GM21576 (cell line): ENCODE measurements at regions not wholly inside any gene's neighbourhood (a gene's known extent, or its start where the extent isn't known, plus 50 kb on each side); places are given as distances from the start of the nearest gene placed in this dataset.

Experiments
- ATAC-seq: cut with Tn5 transposase; IDR thresholded peaks from one replicate; pipeline ENCODE4 v1.9.1; 2021; ENCODE audit warnings: mild to moderate bottlenecking, moderate library complexity; ENCODE audit not compliant: unreplicated experiment

DNA sequence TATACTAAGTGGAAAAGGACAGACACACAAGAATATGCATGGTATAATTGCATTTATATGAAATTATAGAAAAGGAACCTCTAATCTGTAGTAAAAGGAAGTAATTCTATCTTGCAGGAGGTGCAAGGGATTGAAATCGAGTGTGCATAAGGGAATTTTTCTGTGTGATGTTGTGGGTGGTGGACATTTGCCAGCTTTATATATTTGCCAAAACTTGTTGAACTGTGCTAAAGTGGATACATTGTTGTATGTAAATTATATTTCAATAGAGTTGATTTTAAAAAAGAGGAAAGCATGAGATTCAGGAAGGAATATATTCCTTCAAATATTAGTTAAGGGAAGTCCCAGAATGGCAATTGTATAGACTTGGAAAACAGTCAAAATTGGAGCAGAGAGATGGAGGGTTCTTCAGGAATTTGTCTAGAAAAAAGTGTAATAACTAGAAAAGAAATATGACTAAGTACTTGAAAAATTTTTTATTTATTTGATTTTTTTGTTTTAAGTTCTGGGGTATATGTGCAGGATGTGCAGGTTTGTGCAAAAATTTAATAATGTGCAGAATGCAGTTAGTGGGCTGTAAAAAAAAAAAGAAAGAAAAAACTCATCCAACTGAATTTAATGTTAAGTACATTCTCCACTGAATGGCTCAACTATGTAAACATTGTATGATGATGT lies 96.1 kb downstream of the ARL4A start:
- no peak for ATAC-seq

DNA sequence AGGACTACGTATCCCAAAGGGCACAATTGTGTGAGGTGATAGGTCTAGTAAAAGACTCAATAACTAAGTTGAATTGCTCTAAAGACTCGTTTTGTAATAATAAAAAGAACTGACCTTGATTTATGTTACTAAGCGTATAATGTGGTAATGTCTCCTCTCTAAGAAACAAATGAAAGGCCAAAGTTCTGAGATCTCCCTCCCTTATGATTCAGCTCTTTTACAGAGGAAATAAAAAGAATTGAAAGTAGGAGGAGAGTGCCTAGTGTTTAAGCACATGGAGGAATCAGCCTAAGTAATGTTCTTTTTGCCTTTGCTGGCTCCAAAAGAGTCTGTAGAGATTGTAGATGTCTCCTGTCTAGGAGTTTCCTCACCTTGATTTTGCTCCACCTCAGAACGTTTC lies 98.0 kb downstream of the ARL4A start:
- no peak for ATAC-seq

DNA sequence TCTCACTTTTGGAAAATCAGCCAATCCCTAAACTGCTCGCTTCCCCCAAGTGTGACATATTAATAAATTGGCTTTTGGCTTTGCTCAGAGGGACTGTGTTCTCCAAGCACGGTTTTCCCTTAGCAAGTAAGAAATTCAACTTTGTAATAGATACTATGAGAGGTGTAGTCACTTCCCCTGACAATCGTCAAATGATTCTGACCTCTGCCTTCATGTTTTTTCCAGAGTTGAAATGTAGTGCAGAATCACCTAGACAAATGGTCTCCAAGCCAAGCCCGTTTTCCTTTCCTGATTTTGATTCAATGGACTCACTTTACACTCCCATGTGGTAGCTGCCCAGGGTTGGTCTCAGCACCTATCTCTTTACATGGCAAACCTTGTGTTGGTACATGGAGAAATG lies 99.1 kb downstream of the ARL4A start:
- no peak for ATAC-seq

DNA sequence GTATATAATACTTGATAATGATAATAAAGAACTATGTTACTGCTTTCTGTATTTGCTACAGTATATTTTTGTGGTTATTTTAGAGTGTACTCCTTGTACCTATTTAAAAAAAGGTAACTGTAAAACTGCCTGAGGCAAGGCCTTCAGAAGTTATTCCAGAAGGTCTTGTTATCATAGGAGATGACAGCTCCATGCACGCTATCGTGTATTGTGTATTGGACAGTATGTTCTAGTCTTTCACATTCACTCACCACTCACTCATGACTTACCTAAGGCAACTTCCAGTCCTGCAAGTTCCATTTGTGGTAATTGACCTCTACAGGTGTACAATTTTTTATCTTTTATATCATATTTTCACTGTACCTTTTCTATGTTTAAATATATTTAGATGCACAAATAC lies 100.7 kb downstream of the ARL4A start:
- no peak for ATAC-seq

DNA sequence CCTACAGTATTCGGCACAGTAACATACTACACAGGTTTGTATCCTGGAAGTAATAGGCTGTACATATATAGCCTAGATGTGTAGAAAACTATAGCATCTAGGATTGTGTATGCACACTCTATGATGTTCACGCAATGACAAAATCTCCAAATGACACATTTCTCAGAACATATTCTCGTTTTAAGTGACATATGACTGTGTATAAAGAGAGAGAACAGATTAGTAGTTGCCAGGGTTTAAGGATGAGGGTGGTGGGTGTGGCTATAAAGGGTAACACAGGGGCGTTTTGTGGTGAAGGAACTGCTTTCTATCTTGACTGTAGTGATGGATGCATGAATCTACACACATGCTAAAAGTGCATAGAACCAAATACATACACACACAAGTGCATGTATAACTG lies 101.2 kb downstream of the ARL4A start:
- ATAC-seq = no peak

DNA sequence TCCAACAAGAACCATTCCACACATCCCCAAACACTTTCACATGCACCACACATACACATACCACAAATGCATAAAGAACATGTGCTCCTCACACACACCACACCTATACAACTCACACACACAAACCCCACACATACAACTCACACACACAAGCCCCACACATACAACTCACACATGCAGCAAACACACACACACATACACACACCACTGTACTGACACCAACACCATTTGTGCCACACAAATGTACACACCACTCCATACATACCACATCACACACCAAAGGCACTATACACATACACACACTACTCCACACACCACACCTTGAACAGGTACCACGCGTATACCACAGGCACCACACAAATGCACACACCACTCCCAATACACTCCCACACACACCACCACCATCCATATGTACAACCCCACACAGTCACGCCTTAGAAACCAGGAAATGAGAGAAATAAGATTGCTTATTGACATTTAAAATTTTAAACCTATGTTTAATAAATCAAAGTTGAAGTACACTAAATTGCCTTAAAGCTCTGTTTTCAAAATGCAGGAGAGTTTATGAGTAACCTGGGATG lies 107.4 kb downstream of the ARL4A start:
- no peak for ATAC-seq

DNA sequence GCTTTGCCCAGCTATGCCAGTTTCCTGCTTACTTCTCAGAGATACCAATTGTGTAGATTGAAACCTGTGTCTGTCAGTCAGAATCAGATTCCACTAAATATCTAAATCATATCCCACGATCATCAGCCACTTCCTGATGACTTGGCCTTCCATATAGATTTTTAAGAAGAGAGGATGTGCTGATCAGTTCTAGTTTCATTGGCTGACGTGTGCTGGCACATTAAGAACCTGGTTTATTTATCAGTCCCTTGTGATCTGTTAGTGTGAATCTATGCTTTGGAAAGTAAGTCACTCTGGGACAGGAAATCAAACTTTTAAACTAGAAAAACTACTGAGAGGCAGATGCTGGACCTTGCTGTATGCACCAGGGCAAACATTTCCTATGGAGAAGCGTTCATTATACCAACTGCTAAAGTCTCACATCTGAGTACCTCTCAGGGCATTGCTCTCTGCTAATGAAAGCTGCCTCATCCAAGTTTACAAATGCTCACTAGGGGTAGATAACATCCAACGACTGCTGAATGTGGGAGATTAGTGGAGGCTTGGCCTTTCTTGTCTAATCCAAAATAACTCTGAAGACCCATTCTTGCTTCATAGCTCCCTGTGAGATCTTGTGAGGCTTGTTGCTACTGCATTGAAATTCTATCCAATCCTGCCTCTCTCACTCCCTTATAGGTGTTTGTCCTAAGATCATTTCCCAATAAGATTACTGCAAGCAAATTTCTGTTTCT lies 109.1 kb downstream of the ARL4A start:
- no peak for ATAC-seq

DNA sequence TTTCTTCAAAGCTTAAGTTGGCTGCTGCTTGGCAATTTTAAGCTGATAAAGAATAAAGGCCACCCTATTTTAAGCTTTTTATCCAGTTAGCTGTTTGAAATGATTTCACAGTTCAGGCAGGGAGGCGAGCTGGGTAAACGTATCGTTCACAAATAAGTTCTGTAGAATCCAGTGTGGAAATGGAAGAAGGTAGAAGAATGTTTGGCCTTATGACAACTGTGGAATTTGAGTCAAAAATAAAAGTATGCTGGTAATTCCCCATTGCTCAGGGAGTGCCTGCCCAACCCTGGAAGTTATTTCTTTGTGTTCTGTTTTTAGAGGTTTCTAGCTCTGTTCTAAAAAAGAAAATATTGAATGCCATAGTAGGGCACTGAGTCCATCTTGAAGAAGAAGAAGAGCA lies 113.1 kb downstream of the ARL4A start:
- ATAC-seq = no peak

DNA sequence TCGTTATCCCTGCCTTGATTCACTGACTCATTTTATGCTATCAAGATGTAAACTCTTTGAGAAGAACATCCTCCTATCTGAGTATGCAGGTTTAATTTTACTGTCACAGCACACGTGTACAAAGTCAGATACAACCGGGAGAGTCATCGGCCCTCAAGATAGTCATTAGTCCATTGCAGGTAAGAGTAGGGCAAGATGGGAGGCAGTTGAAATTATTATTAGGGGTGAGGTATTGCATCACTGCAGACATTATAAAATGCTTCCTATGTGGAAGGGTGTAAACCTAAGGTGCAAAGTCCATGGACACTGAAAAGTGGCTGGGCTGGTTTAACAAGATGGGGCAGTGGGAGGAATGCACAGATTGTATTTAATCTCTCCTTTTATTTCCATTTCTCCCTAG lies 113.7 kb downstream of the ARL4A start:
- ATAC-seq = no peak

DNA sequence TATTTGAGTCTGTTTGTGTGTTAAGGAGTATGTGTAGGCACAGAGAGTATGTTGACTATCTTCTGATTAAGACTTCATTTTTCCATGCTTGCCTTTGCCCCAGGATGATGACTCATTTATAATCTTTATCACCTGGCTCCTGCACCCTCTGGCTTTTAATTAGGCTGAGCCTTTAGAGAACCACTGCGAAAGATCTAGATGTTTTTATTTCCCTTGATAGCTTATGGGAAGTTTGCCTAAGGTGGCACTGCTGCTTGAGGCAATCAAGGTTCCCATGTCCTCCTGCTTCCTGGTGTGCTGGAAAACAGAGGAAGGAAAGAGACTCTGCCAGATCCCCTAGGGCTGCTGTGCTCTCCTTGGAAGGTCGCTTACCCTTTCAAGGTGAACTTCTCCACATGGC lies 114.6 kb downstream of the ARL4A start:
- no peak for ATAC-seq

DNA sequence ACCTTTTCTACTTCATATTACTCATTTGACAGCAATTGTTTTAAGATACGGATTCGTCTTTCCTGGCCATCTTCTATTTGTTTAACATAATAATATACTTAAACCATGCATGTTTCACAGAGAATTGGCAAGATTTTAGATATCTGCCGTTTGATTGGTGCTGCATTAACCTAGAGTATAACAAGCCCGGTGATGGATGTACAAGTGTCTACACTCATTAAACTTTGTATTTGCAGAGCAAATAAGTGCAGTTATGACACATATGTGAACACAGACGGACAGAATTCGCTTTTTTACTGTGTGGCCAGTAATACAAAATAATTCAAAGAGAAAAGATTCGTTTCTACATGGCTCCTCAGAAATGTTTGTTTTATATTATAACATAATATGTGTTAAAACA lies 116.1 kb downstream of the ARL4A start:
- no peak for ATAC-seq

DNA sequence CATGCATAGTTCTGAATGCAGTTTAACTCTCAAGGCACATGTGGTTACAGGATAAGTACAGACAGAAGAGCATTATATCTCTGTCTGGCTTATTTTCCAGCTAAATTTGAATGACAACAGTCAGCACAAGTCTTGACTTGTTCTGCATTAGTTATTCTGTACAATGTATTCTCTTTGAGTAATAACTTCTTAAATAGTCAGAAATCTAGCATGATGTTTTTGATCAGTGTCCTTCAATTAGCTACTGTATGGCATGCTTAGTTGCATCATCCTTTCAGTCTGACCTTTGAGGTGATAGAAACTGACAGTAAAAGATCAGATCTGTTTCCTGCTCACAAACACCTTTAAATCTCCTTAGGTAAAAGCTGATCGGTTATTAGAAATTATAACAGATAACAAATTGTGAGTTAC lies 118.1 kb downstream of the ARL4A start:
- ATAC-seq = no peak

DNA sequence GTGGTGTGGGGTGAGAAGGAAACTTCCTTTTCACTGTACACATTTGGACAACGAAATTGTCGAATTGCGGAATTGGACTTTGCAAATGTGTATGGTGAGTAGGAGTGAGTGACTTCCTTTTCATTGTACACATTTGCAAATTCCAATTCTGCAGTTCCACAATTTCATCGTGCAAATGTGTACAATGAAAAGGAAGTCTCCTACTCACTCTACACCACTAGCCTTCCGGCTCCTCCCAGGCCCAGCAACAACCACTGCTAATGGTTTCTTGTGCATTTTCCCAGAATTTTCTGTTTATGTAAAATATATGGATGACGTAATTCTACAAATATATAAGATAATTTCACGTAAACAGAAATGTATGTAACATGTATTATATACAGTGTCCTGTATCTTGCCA lies 118.5 kb downstream of the ARL4A start:
- no peak for ATAC-seq

DNA sequence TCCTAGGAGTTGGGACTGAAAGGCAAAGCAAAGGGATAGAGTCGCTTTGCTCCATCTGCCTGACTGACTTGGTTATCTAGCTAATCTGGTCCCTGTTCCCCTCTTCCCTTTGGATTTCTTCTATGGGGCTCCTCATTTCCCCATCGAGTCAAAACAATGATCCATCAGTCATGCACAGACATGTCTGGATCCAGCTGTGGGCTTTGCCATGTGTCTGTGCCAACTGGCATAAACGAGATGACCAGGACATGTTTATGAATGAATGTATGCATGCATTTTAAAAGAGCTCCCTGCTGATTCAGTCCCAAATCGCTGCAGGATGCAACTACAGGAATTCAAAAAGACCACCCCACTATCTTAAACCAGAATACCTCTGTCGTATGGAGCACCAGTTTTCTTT lies 122.0 kb downstream of the ARL4A start:
- ATAC-seq = no peak

DNA sequence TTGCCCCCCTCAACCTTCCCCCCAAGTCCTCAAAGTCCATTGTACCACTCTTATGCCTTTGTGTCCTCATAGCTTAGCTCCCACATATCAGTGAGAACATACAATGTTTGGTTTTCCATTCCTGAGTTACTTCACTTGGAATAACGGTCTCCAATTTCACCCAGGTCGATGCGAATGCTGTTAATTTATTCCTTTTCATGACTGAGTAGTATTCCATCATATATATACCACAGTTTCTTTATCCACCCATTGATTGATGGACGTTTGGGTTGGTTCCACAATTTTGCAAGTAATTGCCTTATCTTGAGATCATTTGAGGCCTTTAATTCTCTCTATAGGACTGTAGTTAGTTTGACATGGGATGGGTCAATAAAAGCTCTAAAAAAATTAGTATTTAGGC lies 124.7 kb downstream of the ARL4A start:
- no peak for ATAC-seq

DNA sequence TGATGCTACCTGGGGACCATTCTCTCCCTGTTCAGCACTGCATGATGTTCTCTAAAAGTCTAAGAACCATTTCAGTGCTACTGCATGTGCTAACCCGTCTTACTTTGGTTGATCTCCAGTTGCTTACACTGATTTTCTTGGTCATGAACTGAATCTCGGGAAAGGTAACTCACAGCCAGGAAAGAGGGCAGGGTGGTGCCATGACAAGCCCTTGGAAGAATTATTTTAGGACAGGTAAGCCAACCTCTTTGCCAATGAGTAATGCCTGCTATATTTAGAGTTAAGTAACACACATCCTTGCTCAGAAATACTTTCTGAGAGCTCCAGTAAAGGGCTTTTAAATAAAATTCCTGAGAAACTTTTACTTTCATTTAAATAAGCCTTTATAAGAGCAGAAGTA lies 126.7 kb downstream of the ARL4A start:
- ATAC-seq = no peak

DNA sequence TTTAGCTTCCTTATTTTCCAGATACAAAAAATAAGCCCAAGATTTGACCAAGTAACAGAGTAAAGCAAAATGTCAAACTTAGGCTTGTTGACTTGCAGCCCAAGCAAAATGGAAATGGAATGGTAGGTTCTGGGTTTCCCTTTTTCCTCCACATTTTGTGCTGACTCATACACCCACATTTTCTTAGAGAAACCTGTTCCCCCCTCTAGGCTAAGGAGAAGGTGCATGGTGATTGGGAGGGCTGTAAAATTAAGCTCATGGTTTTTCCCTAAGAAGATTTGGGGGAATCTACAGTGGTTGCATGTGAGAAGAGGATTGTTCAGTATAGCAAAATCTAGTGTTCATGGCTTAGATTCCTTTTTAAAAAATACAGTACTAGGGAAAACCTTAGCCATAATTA lies 127.4 kb downstream of the ARL4A start:
- ATAC-seq = no peak

DNA sequence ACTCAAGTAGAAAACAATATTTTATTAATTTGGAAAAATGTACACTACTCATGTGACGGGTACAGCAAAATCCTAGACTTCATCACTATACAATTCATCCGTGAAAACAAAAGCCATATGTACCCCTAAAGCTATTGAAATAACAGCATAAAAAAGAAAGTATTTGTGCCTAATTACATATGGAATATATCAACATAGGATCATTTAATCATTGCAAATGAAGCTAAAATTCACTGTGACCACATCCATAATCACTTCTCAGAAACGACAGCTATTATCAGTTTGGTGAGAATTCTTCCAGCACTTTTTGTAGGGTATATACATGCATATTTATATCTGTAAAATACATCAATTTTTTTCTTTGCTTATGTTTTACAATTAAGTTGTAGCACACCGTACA lies 128.0 kb downstream of the ARL4A start:
- ATAC-seq = no peak

DNA sequence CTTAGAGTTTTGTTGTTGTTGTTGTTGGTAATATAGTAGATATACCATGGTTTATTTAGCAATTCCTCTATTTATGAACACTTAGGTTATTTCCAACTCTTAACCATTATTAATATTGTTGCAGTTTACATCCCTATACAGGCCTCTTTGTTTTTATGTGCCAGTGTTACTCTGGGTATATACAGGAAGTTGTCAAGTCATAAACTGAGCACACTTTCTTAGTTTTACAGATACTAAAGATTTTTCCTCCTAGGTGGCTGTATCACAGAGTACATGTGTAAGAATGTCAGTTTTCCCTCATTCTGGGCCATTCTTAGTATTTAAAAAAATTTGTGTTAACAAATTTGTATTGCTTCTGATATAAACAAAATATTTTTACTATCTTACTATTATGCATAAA lies 128.4 kb downstream of the ARL4A start:
- no peak for ATAC-seq

DNA sequence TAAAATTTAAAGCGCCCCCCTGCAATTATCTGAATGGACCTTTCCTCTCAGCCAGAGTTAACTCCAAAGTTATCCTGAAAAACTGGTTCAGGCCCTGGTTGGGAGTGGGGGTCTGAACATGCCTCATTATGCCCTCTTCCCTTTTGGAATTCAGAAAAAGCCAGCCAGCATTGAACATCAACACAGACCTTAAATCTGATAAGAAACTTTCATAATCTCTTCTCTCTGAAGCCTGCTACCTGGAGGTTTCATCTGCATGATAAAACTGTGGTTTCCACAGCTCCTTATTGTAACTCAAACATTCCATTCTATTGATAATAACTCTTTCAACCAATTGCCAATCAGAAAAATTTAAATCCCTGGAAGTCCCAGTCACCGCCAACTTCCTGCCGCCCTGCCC lies 133.3 kb downstream of the ARL4A start:
- ATAC-seq = no peak

DNA sequence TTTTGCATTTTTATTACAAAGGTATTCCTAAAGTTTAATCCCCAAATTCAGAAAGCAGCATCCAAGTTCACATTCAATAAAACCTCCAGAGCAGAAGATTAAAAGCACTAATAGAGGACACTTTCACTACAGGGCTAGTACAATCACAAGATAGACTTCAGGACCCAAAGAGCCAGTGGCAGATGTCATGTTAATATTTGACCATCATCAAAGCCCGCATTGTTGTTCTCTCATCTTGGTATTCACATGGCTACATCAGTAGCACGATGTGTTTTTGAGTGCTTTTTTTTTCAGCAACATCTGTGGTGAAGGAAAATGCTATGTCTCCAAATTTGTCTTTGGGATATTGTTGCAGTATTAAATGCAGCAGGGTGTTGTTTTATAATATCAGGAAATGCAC lies 134.3 kb downstream of the ARL4A start:
- ATAC-seq = no peak

DNA sequence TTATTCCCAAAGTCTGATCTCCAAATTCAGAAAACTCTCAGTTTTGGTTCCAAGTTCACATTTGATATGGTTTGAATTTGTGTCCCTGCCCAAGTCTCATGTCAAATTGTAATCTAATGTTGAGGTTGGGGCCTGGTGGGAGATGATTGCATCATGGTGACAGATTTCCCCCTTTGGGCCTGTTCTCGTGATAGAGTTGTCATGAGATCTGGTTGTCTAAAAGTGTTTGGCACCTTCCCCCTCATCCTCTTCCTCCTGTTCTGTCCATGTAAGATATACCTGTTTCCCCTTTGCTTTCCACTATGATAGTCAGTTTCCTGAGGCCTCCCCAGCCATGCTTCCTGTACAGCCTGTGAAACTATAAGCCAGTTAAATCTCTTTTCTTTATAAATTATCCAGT lies 138.6 kb downstream of the ARL4A start:
- ATAC-seq = no peak
